Ovary (tissue), 7 donors: ENCODE measurements at regions not wholly inside any gene's neighbourhood (a gene's known extent, or its start where the extent isn't known, plus 50 kb on each side); places are given as distances from the start of the nearest gene placed in this dataset.

ENCODE experiments used
- DNase-seq, 5 donors: peaks; one replicate each; pipeline ENCODE4 v3.0.0-alpha.2; 2019 to 2020
- H3K27ac ChIP-seq, 2 donors: fragments of 200-600 bp; one replicate each; pipeline versions ENCODE4 v1.5.1 to v1.8.0; 2019 to 2022
- H3K27me3 ChIP-seq: fragments of 200-600 bp; one replicate; pipeline ENCODE4 v1.8.0; 2022
- H3K36me3 ChIP-seq: fragments of 200-600 bp; sonication (generic); one replicate; pipeline ENCODE4 v1.5.1; 2019
- H3K4me1 ChIP-seq: one replicate; pipeline ENCODE4 v1.8.1; 2013; ENCODE audit warnings: mild to moderate bottlenecking, moderate library complexity; ENCODE audit not compliant: insufficient read depth
- H3K4me3 ChIP-seq: fragments of 200-600 bp; sonication (generic); one replicate; pipeline ENCODE4 v1.5.1; 2017
- H3K9me3 ChIP-seq, 2 donors: fragments of 200-600 bp in 1 of 2; sonication (generic) in 1 of 2; one replicate each; pipeline versions ENCODE4 v1.5.1 to v1.8.1; 2013 to 2019; ENCODE audit warnings: mild to moderate bottlenecking in 1 of 2, moderate library complexity in 1 of 2
- EP300 ChIP-seq: sonication (generic); formaldehyde crosslinking; IDR thresholded peaks from one replicate; pipeline ENCODE4 v1.6.1; 2017; ENCODE audit warnings: antibody characterized with exemption
- POLR2A ChIP-seq: fragments of 450-650 bp; IDR thresholded peaks from one replicate; pipeline ENCODE4 v1.6.1; 2017; ENCODE audit warnings: antibody characterized with exemption, mild to moderate bottlenecking, moderate library complexity
- WGBS, 3 donors: extraction: QIAGEN DNeasy Blood & Tissue Kit in 1 of 3; methylation state at CpG; one replicate each; pipeline versions ENCODE4 v1.1.5 to v1.1.7; 2013 to 2017; 5-methylcytosine and 5-hydroxymethylcytosine counted together
- intact Hi-C, 4 donors: fragments of 100-400 bp; cut with DNase I; formaldehyde crosslinking; loops; one replicate each; pipeline versions ENCODE4 v1.11.0 to v1.15.1; 2022 to 2023
- TF ChIP-seq, protein P1 (sequence below), 3 donors: fragments of 450-650 bp in 2 of 3; fragments of 200-600 bp in 1 of 3; IDR thresholded peaks; one replicate each; pipeline versions ENCODE4 v1.5.1 to v1.8.0; 2016 to 2022; ENCODE audit warnings: antibody characterized with exemption in 3 of 3, mild to moderate bottlenecking in 1 of 3
- donor health status: DM: no; HTN: no; CAD: no; lungs with moderate emphysema.
- donor health status: DM: no; HTN: no; CAD: no.
- donor health status: Bipolar disorder and iron deficiency.
- donor health status: DM: no; HTN: no; CAD: no.
- donor health status: DM: yes; HTN: yes; CAD: no.

DNA sequence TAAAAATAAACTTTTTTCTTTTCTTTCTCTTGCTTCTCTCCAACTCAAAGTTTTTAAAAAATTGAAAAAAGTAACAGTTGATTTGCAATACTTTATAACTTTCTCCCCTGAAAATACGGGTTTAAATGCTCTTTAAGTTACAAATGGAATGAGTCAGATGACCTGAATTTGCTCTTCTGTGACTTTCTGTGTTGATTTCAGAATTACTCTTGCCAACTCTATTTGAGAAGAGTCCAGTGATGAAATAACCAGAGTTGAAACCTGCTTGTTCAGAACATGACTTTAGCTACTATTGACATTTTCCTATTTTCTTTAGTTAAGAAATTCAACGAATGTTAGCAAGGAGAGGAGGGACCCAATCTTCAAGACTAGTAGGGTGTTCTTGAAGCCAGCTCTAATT lies 146.1 kb upstream of the ZSWIM2 start:
- WGBS, 3 donors: 62 to 80% (median 64%) methylated on average over 2 of the region's 2 CpGs
- Histone ChIP-seq H3K4me3 (no peak overlapping the region), H3K9me3 (no peaks in the 10 kb centered on the region), H3K27ac (no peak overlapping the region), H3K36me3 (no peaks in the 10 kb centered on the region), H3K27me3 (peaks cover 2% of the 10 kb centered on the region), H3K4me1 (no peaks in the 10 kb centered on the region)
- intact Hi-C loops: no loop called here
- TF ChIP-seq EP300: no peak
- TF ChIP-seq, protein P1, sequence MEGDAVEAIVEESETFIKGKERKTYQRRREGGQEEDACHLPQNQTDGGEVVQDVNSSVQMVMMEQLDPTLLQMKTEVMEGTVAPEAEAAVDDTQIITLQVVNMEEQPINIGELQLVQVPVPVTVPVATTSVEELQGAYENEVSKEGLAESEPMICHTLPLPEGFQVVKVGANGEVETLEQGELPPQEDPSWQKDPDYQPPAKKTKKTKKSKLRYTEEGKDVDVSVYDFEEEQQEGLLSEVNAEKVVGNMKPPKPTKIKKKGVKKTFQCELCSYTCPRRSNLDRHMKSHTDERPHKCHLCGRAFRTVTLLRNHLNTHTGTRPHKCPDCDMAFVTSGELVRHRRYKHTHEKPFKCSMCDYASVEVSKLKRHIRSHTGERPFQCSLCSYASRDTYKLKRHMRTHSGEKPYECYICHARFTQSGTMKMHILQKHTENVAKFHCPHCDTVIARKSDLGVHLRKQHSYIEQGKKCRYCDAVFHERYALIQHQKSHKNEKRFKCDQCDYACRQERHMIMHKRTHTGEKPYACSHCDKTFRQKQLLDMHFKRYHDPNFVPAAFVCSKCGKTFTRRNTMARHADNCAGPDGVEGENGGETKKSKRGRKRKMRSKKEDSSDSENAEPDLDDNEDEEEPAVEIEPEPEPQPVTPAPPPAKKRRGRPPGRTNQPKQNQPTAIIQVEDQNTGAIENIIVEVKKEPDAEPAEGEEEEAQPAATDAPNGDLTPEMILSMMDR (IDR thresholded peaks at IDR 0.05): no peak
- no peak for TF ChIP-seq POLR2A
- no peak for DNase-seq

DNA sequence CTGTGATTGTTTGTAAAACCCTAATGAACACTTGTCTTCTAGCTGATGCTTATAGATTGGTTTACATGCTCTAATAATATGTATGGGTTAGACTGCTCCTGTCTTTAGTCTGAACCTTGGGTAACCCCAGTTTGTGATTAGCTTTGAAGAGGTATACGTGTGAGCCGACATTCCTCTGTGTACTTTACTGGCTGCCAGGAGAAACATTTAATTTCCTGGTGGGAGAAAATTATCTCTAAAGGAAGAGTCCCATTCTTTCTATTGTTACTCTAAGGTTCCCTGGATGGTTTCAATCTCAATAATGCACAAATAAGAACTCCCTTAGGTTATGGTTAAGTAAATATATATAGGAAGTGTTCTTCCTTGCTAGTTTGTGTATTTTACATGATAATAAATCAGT lies 143.6 kb upstream of the ZSWIM2 start:
- no peaks in the 10 kb centered on the region for H3K9me3 ChIP-seq
- no peak for DNase-seq
- intact Hi-C loops: no loop called here
- no peaks in the 10 kb centered on the region for H3K27me3 ChIP-seq
- H3K4me3 ChIP-seq: no peak overlapping the region
- TF ChIP-seq, protein P1 (IDR thresholded peaks at IDR 0.05): no peak
- TF ChIP-seq POLR2A (no peak), EP300 (no peak)
- no peaks in the 10 kb centered on the region for H3K4me1 ChIP-seq
- H3K36me3 ChIP-seq: no peaks in the 10 kb centered on the region
- no peak overlapping the region for H3K27ac ChIP-seq
- WGBS, 3 donors: 41 to 73% (median 68%) methylated on average over 2 of the region's 2 CpGs

DNA sequence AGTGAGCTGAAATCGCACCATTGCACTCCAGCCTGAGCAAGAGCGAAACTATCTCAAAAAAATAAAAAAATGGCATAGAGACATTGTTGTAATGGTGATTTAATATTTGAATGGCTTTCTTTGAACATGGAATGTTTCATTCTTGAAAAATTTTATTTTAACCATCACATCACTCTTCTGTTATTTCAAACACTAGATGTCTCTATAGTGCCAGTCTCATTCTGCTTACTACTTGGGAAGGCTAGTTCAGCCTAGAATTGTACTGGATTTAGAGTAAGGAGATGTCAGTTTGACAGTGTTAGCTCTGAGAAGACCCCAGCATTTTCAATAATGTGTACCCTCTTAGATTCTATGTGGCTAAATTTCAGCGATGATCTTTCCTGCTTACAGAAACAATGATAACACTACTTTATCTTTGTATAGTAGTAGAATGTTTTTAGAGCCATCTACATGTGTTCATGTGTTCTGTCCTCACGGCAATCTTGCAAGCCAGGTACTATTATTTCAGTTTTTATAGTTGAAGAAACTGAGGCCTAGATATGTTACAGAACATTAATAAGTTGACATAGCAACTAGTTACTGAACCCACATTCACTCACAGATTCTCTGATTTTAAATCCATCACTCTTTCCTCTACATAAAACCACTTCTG lies 142.9 kb upstream of the ZSWIM2 start:
- no peak for TF ChIP-seq EP300
- TF ChIP-seq, protein P1 (IDR thresholded peaks at IDR 0.05): no peak
- TF ChIP-seq POLR2A: no peak
- H3K36me3 ChIP-seq: no peaks in the 10 kb centered on the region
- H3K4me1 ChIP-seq: no peaks in the 10 kb centered on the region
- 78 to 87% (median 87%) methylated on average over 4 of the region's 4 CpGs for WGBS, 3 donors
- intact Hi-C loops: no loop called here
- DNase-seq: no peak
- no peaks in the 10 kb centered on the region for H3K27me3 ChIP-seq
- H3K9me3 ChIP-seq: no peaks in the 10 kb centered on the region
- H3K4me3 ChIP-seq: no peak overlapping the region
- H3K27ac ChIP-seq: no peak overlapping the region

DNA sequence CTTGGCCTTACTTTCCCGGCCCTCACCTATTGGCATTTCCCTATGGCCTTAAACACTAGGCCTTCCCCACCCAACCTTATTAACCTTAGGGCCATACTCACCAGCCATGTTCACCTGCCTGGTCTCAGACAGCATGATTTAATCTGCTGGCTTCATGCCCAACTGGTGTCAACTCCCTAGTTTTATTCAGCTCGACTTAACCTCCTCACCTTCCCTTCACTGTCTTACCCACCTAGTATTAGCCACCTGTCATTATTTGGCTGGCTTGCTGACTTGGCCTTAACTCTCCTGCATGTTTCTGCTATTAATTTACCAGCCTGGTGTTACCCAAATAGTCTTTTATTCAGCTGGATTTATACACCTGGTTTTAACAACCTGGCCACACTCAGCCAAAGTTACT lies 136.0 kb upstream of the ZSWIM2 start:
- WGBS, 3 donors: 77 to 78% (median 78%) methylated on average over 2 of the region's 2 CpGs
- H3K4me1 ChIP-seq: no peaks in the 10 kb centered on the region
- H3K9me3 ChIP-seq: no peaks in the 10 kb centered on the region
- no peak overlapping the region for H3K4me3 ChIP-seq
- no peak overlapping the region for H3K27ac ChIP-seq
- TF ChIP-seq POLR2A: no peak
- TF ChIP-seq EP300: no peak
- TF ChIP-seq, protein P1 (IDR thresholded peaks at IDR 0.05): no peak
- no peaks in the 10 kb centered on the region for H3K36me3 ChIP-seq
- H3K27me3 ChIP-seq: no peaks in the 10 kb centered on the region
- DNase-seq: no peak
- intact Hi-C loops: no loop called here
